ENCODE measurements at regions not wholly inside any gene's neighbourhood (a gene's known extent, or its start where the extent isn't known, plus 50 kb on each side); places are given as distances from the start of the nearest gene placed in this dataset.

- WGBS, 5 donors = 32 to 83% (median 50%) methylated on average over 1 of the region's 1 CpG
- no peak overlapping the region for H3K27ac ChIP-seq
- no peak for TF ChIP-seq POLR2AphosphoS5 (IDR thresholded peaks at IDR 0.05)
Observed at GRCh38 chr15:87609474-87609873, 647.1 kb downstream of the NTRK3 start.

GRCh38 chr15:87608238-87609028 lies 648.1 kb downstream of the NTRK3 start:
- H3K9me3 ChIP-seq = no peaks in the 10 kb centered on the region
- H3K27ac ChIP-seq = no peak overlapping the region
- DNase-seq = no peak
- 73 to 85% (median 80%) methylated on average over 6 of the region's 6 CpGs for WGBS, 5 donors
- H3K4me1 ChIP-seq = no peaks in the 10 kb centered on the region
- TF ChIP-seq CTCF (IDR thresholded peaks at IDR 0.05 in 8 of 11, conservative IDR thresholded peaks at IDR 0.05 in 3 of 11) (no peak), POLR2A (IDR thresholded peaks at IDR 0.05) (no peak), POLR2AphosphoS5 (IDR thresholded peaks at IDR 0.05) (no peak)
- no peak overlapping the region for H3K4me3 ChIP-seq
- H3K36me3 ChIP-seq = no peaks in the 10 kb centered on the region
- H3K27me3 ChIP-seq (replicated peaks in 1 of 7) = no peaks in the 10 kb centered on the region
- intact Hi-C loops (cut with DNase I; ENCODE audit: low total_unique reads) = no loop called here

More at GRCh38 chr15:87609474-87609873, 647.1 kb downstream of the NTRK3 start:
- H3K4me1 ChIP-seq = no peaks in the 10 kb centered on the region
- no peaks in the 10 kb centered on the region for H3K9me3 ChIP-seq
- DNase-seq = no peak
- no peaks in the 10 kb centered on the region for H3K27me3 ChIP-seq (replicated peaks in 1 of 7)
- H3K36me3 ChIP-seq = no peaks in the 10 kb centered on the region
- no peak overlapping the region for H3K4me3 ChIP-seq
- intact Hi-C loops (cut with DNase I; ENCODE audit: low total_unique reads) = no loop called here

GRCh38 chr15:87606971-87607370 lies 649.6 kb downstream of the NTRK3 start:
- intact Hi-C loops (cut with DNase I; ENCODE audit: low total_unique reads) = no loop called here
- no peak overlapping the region for H3K4me3 ChIP-seq
- H3K36me3 ChIP-seq = no peaks in the 10 kb centered on the region
- TF ChIP-seq POLR2AphosphoS5 (IDR thresholded peaks at IDR 0.05) = no peak
- no peak for TF ChIP-seq POLR2A (IDR thresholded peaks at IDR 0.05)
- no peak for TF ChIP-seq CTCF (IDR thresholded peaks at IDR 0.05 in 8 of 11, conservative IDR thresholded peaks at IDR 0.05 in 3 of 11)
- WGBS, 5 donors = 49 to 92% (median 68%) methylated on average over 1 of the region's 1 CpG
- H3K9me3 ChIP-seq = no peaks in the 10 kb centered on the region
- H3K27ac ChIP-seq = no peak overlapping the region
- no peak for DNase-seq
- H3K27me3 ChIP-seq (replicated peaks in 1 of 7) = no peaks in the 10 kb centered on the region
- H3K4me1 ChIP-seq = no peaks in the 10 kb centered on the region

- intact Hi-C loops (cut with DNase I; ENCODE audit: low total_unique reads) = no loop called here
- H3K4me3 ChIP-seq = no peak overlapping the region
- WGBS, 5 donors = 27 to 39% (median 33%) methylated on average over 6 of the region's 6 CpGs
- no peaks in the 10 kb centered on the region for H3K27me3 ChIP-seq (replicated peaks in 1 of 7)
- H3K4me1 ChIP-seq = no peaks in the 10 kb centered on the region
- TF ChIP-seq POLR2A (IDR thresholded peaks at IDR 0.05) (no peak), CTCF (IDR thresholded peaks at IDR 0.05 in 8 of 11, conservative IDR thresholded peaks at IDR 0.05 in 3 of 11) (peak in 6 of 11 experiments; percentile 9 to 44 (median 26)), POLR2AphosphoS5 (IDR thresholded peaks at IDR 0.05) (no peak)
- H3K9me3 ChIP-seq = no peaks in the 10 kb centered on the region
- DNase-seq = no peak
- H3K36me3 ChIP-seq = no peaks in the 10 kb centered on the region
- no peak overlapping the region for H3K27ac ChIP-seq
Observed at GRCh38 chr15:87604857-87605446, 651.6 kb downstream of the NTRK3 start.
